ENCODE measurements at regions not wholly inside any gene's neighbourhood (a gene's known extent, or its start where the extent isn't known, plus 50 kb on each side); places are given as distances from the start of the nearest gene placed in this dataset.

DNA sequence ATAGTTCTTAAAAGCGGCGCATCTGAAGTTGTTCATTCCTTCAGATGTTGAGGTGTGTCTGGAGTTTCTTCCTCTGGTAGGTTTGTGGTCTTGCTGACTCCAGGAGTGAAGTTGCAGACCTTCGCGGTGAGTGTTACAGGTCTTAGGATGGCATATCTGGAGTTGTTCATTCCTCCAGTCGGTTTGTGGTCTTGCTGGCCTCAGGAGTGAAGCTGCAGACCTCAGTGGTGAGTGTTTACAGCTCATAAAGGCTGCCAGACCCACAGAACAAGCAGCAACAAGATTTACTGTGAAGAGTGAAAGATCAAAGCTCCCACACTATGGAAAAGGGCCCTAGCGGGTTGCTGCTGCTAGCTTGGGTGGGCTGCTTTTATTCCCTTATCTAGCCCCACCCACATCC lies 201.7 kb upstream of the PDGFD start:
- no peak for DNase-seq (ENCODE audit: low read depth in 2 of 3, low spot score in 2 of 3)

DNA sequence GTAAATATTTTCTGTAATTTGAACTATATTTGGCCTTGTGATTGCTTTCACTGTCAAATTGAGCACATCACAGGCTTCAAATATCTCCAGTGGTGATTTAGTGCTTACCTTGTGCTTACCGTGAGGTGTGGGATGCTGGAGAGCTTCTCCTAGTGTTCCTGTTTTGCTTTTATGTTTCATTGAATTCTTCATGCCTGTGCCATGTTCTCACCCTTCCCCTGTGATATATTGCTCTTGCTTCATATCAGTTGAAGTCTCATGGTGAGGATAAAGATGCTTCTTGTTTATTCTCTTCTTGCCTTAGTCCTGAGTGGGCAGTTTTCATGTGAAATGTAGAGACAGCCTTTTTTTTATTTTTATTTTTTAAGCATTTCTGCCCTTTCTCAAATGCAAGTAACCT lies 198.0 kb upstream of the PDGFD start:
- DNase-seq (ENCODE audit: low read depth in 2 of 3, low spot score in 2 of 3) = no peak

- no peak for DNase-seq (ENCODE audit: low read depth in 2 of 3, low spot score in 2 of 3)
Measured at GRCh38 chr11:104352036-104352435, 188.1 kb upstream of the PDGFD start.

- no peak for DNase-seq (ENCODE audit: low read depth in 2 of 3, low spot score in 2 of 3)
Measured at GRCh38 chr11:104343578-104343977, 179.6 kb upstream of the PDGFD start.

DNA sequence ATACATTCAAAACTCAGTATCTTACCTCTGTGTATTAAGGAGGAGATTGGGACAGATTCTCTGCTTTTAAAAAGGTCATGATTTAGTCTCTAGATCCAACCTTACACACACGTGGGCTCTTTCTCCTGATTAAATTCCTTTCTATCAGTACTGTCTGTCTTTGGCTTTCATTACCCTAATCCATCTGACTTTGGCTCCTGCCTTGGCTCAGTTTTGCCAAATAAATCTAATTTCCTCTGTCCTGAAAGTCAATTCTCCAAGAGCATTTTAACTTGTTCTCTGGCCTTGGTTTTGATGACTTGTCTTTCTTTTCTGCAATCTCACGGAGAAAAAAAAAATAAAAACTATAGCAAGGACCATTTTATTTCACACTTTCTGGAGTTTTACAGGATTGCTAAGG lies 176.6 kb upstream of the PDGFD start:
- DNase-seq (ENCODE audit: low read depth in 2 of 3, low spot score in 2 of 3) = no peak

DNA sequence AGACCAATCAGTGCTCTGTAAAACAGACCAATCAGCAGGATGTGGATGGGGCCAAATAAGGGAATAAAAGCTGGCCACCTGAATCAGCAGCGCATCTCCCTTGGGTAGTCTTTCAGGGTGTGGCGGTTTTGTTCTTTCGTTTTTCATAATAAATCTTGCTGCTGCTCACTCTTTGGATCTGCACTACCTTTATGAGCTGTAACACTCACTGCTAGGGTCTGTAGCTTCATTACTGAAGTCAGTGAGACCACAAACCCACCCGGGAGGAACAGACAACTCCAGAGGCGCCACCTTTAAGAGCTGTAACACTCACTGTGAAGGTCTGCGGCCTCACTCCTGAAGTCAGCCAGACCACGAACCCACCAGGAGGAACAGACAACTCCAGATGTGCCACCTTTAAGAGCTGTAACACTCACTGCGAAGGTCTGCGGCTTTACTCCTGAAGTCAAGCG lies 175.5 kb upstream of the PDGFD start:
- DNase-seq (ENCODE audit: low read depth in 2 of 3, low spot score in 2 of 3) = no peak

- DNase-seq (ENCODE audit: low read depth in 2 of 3, low spot score in 2 of 3) = no peak
Measured at GRCh38 chr11:104338186-104338585, 174.2 kb upstream of the PDGFD start.

DNA sequence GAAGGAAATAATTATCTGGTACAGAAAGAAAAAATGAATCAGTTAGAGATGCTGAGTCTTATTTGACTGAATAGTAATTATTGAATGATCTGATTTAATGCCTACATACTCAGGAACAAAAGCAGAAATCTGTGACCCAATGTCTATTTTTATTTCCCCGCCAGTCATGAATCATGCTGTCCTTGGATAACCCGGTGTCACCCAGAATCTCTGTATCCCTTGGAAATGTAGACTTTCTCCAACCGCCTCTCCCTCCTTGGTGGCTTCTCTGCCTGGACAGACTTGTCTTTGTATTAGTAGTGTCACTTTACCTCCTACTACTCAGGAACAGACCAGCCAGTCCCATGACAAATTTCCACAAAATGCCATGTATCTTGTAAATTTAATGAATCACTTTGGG lies 173.3 kb upstream of the PDGFD start:
- DNase-seq (ENCODE audit: low read depth in 2 of 3, low spot score in 2 of 3) = no peak

GRCh38 chr11:104333977-104334376 lies 170.0 kb upstream of the PDGFD start:
- DNase-seq (ENCODE audit: low read depth in 2 of 3, low spot score in 2 of 3) = no peak

DNA sequence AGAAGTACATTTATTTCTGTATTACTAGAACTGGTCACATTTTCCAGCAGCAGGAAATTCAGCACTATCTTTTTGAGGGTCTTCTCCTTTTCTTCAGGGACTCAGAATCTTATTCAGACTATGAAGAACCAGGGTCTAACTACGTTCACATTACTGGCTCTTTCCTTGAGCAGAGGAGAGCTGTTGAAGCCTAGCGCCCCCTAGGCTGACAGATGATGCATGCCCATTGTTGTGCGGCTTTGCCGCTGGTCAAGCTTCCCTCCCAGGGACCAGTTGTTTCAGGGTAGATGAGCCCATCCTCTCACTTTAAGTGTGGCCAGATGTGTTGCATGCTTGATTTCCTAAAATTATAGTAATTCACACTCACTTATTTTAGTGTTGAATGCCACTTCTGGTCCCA lies 168.2 kb upstream of the PDGFD start:
- DNase-seq (ENCODE audit: low read depth in 2 of 3, low spot score in 2 of 3) = no peak

DNA sequence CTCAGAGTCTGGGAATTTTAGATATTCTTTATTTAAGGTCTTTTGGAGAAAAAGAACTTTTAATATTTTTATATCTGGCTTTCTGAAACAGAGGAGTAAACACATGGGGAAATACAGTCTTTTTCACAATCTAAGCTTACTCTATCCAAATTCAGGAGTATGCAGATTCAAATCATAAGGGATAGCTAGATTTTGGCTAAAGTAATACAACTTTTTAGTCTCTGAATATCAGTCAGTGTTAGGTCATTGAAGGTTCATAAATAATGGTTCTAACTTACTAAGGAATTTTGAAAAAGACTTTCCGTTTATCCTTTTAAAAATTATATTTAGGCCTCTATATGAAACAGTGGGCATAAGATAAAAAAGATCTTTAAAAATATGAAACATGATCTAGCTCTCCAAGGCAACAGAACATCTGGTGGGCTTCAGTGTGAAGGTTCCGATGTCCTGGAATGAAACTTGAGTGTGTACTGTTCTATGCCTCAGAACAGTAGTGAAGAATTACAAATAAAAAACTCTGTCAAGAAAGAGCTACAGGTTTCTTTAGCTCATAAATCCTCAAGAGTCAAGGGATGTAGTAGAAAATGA lies 165.2 kb upstream of the PDGFD start:
- no peak for DNase-seq (ENCODE audit: low read depth in 2 of 3, low spot score in 2 of 3)

- no peak for DNase-seq (ENCODE audit: low read depth in 2 of 3, low spot score in 2 of 3)
Measured at GRCh38 chr11:104328512-104328907, 164.6 kb upstream of the PDGFD start.

DNA sequence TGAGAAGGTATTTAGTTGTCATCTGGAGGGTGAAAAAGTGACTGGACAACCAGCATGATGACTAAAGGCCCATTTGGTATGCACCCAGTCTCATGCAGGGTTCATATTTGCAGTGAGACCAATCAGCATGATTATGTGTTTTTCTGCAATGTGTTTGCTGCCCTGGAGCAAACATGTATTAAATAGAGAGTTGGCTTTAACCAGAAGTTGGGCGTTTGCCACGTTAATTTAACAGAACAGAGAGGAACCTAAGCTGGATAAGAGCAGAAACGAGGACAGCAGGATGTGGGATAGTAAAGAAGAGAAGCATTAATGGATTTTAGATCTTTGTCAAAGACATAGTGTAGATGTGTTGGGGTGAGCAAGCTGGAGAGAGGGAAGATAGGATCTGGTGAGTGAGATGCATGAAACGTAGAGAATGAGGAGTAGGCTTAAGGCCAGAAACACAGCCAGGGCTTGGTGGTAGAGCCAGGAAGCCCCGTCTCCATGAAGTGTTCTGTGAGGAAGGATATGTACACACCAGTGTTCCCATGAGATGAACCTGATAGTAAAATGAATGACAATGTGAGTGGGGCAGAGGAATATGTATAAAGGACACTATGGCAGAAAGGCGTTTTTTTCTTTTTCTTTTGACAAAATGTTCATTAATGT lies 164.0 kb upstream of the PDGFD start:
- no peak for DNase-seq (ENCODE audit: low read depth in 2 of 3, low spot score in 2 of 3)

- no peak for DNase-seq (ENCODE audit: low read depth in 2 of 3, low spot score in 2 of 3)
Measured at GRCh38 chr11:104325093-104325492, 161.1 kb upstream of the PDGFD start.

DNA sequence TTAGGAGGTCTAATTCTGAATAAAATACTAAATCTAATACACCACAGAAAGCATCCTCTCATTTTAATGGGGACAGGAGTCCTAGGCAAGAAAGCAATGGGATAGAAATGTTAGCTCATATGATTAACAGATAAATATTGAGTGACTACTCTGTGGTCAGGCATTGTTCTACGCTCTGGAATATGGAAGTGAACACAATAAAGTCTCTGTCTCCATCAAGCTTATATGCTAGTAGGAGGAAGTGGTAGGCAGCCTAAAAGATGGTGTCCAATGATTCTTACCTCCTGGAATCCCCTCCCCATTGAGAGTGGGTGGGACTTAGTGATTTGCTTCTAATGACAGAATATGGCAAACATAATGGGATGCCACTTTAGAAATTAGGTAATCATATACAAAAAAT lies 160.3 kb upstream of the PDGFD start:
- DNase-seq (ENCODE audit: low read depth in 2 of 3, low spot score in 2 of 3) = no peak

DNA sequence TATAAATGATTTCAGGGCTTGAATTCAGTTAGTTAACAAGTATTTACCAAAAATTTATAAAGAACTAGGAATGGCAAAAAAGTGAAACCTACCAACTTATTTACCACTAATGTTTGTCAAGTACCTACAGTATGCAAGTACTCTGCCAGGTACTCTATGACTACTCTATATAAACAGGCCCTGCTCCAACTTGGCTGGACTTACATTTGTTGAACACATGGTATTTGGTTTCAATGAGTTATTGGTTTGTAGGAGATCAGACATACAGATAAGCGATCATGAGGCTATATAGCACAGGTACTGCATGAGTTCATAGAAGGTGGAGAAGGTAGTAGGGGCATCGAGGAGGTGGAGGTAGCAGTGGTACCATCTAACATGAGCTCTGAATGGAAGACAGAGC lies 159.9 kb upstream of the PDGFD start:
- no peak for DNase-seq (ENCODE audit: low read depth in 2 of 3, low spot score in 2 of 3)

GRCh38 chr11:104322696-104323095 lies 158.7 kb upstream of the PDGFD start:
- DNase-seq (ENCODE audit: low read depth in 2 of 3, low spot score in 2 of 3) = no peak

- DNase-seq (ENCODE audit: low read depth in 2 of 3, low spot score in 2 of 3) = no peak
Measured at GRCh38 chr11:104320956-104321355, 157.0 kb upstream of the PDGFD start.

DNA sequence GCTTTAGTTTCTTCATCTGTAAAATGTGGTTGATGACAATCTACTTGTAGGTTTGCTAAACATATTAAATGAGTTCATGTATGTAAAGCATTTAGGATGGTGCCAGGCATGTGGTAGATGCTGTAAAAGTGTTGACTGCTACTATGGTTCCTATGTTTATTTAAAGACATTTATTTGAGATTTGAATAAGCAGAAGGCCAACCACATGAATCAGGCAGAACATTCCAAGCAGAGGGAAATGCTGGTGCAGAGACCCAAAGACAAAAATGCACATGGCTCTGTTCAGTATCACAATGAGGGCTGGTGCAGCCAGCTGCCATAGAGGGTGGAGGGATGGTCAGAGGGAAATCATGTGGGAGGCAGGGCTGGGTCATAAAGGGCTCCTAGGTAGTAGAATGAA lies 156.2 kb upstream of the PDGFD start:
- no peak for DNase-seq (ENCODE audit: low read depth in 2 of 3, low spot score in 2 of 3)

DNA sequence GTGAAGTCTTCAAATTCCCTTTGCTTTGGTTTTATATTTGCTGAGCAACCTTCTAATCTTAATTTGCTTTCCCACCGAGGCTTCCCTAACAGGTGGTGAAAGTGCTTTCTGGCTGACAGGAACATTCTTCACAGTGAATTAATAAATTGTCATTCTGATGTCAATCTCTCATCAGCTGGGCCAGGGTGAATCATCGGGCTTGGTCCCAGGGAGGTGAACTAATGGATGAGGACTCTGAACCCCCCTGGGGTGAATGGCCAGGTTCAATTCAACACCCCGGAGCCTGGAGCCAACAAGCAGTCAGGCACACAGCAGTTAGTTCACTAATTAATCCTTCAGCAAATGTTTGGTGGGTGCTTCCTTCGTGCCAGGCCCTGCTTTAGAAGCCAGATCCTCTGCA lies 155.4 kb upstream of the PDGFD start:
- no peak for DNase-seq (ENCODE audit: low read depth in 2 of 3, low spot score in 2 of 3)

DNA sequence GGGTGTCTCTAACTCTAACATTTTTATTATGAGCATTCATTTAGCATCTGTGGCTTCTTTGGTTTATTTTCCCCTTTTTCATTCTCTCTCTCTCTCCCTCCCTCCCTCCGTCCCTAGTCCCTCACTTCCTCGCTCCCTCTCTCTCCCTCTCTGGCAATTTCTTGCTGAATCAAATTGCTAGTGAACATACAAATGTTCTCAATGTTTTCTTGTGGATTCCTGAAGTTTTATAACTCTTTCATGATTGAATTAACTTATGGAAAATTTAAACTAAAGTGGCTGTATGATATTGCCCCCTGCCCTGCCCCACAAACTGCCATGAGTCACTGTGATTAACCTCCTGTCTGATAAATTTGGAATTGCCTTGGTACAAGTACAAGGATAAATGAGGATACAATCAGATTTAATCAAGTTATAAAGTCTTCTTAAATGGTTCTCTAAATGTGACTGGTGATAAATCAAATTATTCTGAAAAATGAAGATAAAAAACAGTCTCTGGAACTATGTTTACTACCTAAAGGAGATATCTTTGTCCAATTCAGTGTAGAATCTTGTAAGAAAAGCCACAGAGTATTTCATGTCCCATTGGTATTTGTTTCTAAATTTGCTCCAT lies 143.0 kb upstream of the PDGFD start:
- DNase-seq (ENCODE audit: low read depth in 2 of 3, low spot score in 2 of 3) = no peak

GRCh38 chr11:104301776-104302175 lies 137.8 kb upstream of the PDGFD start:
- DNase-seq (ENCODE audit: low read depth in 2 of 3, low spot score in 2 of 3) = no peak

- DNase-seq (ENCODE audit: low read depth in 2 of 3, low spot score in 2 of 3) = no peak
Measured at GRCh38 chr11:104291646-104292045, 127.7 kb upstream of the PDGFD start.

Data from activated CD8-positive, alpha-beta memory T cell treated with anti-CD3 and anti-CD28 coated beads for 48 hours (primary cell).